ENCODE measurements at regions not wholly inside any gene's neighbourhood (a gene's known extent, or its start where the extent isn't known, plus 50 kb on each side); places are given as distances from the start of the nearest gene placed in this dataset.

GRCh38 chr2:145022666-145023333 is 502.9 kb upstream of the ZEB2 start:
- Histone ChIP-seq H3K4me1 (peaks cover 0 to 15% (median 3%) of the 10 kb centered on the region in 3 donors), H3K27ac (no peak overlapping the region), H3K27me3 (no peaks in the 10 kb centered on the region), H3K36me3 (no peaks in the 10 kb centered on the region), H3K4me3 (no peak overlapping the region), H3K9me3 (no peaks in the 10 kb centered on the region)
- no peak for ATAC-seq
- TF ChIP-seq, protein P1, sequence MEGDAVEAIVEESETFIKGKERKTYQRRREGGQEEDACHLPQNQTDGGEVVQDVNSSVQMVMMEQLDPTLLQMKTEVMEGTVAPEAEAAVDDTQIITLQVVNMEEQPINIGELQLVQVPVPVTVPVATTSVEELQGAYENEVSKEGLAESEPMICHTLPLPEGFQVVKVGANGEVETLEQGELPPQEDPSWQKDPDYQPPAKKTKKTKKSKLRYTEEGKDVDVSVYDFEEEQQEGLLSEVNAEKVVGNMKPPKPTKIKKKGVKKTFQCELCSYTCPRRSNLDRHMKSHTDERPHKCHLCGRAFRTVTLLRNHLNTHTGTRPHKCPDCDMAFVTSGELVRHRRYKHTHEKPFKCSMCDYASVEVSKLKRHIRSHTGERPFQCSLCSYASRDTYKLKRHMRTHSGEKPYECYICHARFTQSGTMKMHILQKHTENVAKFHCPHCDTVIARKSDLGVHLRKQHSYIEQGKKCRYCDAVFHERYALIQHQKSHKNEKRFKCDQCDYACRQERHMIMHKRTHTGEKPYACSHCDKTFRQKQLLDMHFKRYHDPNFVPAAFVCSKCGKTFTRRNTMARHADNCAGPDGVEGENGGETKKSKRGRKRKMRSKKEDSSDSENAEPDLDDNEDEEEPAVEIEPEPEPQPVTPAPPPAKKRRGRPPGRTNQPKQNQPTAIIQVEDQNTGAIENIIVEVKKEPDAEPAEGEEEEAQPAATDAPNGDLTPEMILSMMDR (IDR thresholded peaks at IDR 0.05), result no peak
- TF ChIP-seq POLR2AphosphoS5 (IDR thresholded peaks at IDR 0.05), result peak; percentile 59
- WGBS, 2 donors (ENCODE audit: low coverage in 1 of 2), result 37 to 45% methylated on average over 5 of the region's 5 CpGs

DNA sequence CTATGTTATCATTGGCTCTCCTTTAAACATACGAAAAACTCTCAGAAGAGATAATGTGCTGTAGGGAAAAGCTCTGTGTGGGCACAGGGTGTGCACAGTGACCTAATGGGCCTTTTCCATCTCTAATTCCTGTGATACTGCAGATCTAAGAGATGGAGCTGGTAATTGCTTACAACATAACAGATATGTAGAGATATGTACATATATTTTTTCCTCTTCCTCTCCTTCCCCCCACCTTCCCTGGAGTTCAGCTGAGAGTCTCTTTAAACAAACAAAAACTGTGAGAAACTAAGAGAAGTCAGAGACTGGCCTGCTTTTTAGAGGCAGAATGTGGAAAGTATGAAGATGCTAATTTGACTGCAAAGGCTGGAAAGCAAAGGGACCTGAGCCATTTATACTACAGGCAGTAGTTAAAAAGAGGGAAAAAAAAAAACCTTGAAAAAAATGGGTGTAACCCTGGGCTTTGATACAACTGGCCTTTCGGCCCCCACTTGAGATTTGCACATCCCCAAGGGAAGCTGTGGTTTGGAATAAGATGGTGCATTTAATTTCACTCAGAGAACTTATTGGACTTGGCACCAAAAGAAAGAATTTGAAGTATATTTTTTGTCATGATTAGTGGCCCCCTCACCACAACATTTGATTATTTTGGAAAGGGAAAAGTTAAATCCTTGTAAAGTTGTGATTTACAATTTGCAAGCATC is 502.2 kb upstream of the ZEB2 start:
- WGBS, 2 donors (ENCODE audit: low coverage in 1 of 2), result 70 to 75% methylated on average over 2 of the region's 2 CpGs
- H3K4me3 ChIP-seq, result no peak overlapping the region
- TF ChIP-seq POLR2A (IDR thresholded peaks at IDR 0.05), result no peak
- no peak for TF ChIP-seq EP300 (IDR thresholded peaks at IDR 0.05)
- TF ChIP-seq, protein P1 (IDR thresholded peaks at IDR 0.05), result no peak
- no peak for TF ChIP-seq POLR2AphosphoS5 (IDR thresholded peaks at IDR 0.05)
- H3K4me1 ChIP-seq, result peaks cover 0 to 15% (median 3%) of the 10 kb centered on the region in 3 donors
- ATAC-seq, result no peak
- H3K27ac ChIP-seq, result no peak overlapping the region
- H3K36me3 ChIP-seq, result no peaks in the 10 kb centered on the region
- no peaks in the 10 kb centered on the region for H3K9me3 ChIP-seq
- no peaks in the 10 kb centered on the region for H3K27me3 ChIP-seq

DNA sequence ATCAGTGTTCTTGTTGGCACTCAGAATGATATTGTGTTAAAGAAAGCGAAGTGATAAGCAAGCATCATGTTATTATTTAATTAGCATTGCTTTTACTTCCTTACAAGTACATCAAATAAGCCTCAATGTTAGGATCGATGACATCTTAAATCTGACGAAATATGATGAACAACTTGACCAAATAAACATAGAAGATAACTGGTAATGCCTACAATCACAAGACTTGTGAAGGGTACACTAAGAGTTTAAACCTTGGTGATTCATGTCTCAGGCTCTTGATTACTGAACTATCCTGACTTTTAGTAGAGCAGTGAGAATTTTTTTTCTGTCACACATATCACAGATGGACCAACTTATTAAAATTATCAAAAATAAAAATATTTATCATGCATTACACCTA is 500.8 kb upstream of the ZEB2 start:
- H3K4me1 ChIP-seq, result peaks cover 0 to 15% (median 3%) of the 10 kb centered on the region in 3 donors
- no peak overlapping the region for H3K4me3 ChIP-seq
- no peaks in the 10 kb centered on the region for H3K9me3 ChIP-seq
- TF ChIP-seq EP300 (IDR thresholded peaks at IDR 0.05), result no peak
- no peak for TF ChIP-seq POLR2AphosphoS5 (IDR thresholded peaks at IDR 0.05)
- H3K27me3 ChIP-seq, result no peaks in the 10 kb centered on the region
- no peak overlapping the region for H3K27ac ChIP-seq
- ATAC-seq, result no peak
- 92 to 97% methylated on average over 3 of the region's 3 CpGs for WGBS, 2 donors (ENCODE audit: low coverage in 1 of 2)
- no peaks in the 10 kb centered on the region for H3K36me3 ChIP-seq

GRCh38 chr2:145020139-145020538 is 500.2 kb upstream of the ZEB2 start:
- H3K27me3 ChIP-seq, result no peaks in the 10 kb centered on the region
- H3K4me1 ChIP-seq, result peaks cover 0 to 15% (median 3%) of the 10 kb centered on the region in 3 donors
- H3K9me3 ChIP-seq, result no peaks in the 10 kb centered on the region
- no peak overlapping the region for H3K4me3 ChIP-seq
- no peak overlapping the region for H3K27ac ChIP-seq
- ATAC-seq, result no peak
- TF ChIP-seq POLR2AphosphoS5 (IDR thresholded peaks at IDR 0.05), result no peak
- TF ChIP-seq, protein P1 (IDR thresholded peaks at IDR 0.05), result no peak
- no peak for TF ChIP-seq EP300 (IDR thresholded peaks at IDR 0.05)
- TF ChIP-seq POLR2A (IDR thresholded peaks at IDR 0.05), result no peak
- no peaks in the 10 kb centered on the region for H3K36me3 ChIP-seq
- 98 to 100% methylated on average over 2 of the region's 2 CpGs for WGBS, 2 donors (ENCODE audit: low coverage in 1 of 2)

- Histone ChIP-seq H3K4me1 (peaks cover 0 to 15% (median 3%) of the 10 kb centered on the region in 3 donors), H3K27me3 (no peaks in the 10 kb centered on the region), H3K36me3 (no peaks in the 10 kb centered on the region), H3K4me3 (no peak overlapping the region), H3K27ac (no peak overlapping the region), H3K9me3 (no peaks in the 10 kb centered on the region)
- 65 to 68% methylated on average over 5 of the region's 5 CpGs for WGBS, 2 donors (ENCODE audit: low coverage in 1 of 2)
- no peak for ATAC-seq
- TF ChIP-seq, protein P1 (IDR thresholded peaks at IDR 0.05), result no peak
- TF ChIP-seq POLR2AphosphoS5 (IDR thresholded peaks at IDR 0.05), result no peak
- no peak for TF ChIP-seq EP300 (IDR thresholded peaks at IDR 0.05)
- TF ChIP-seq POLR2A (IDR thresholded peaks at IDR 0.05), result no peak
These were observed 498.6 kb upstream of the ZEB2 start for GRCh38 chr2:145018502-145018901.
